Stimulated activated CD4-positive, alpha-beta T cell treated with anti-CD3 and anti-CD28 coated beads, Interleukin-12 subunit alpha, Interleukin-12 subunit beta, amount 100 ng/mL, for 48 hours (primary cell): ENCODE measurements at regions not wholly inside any gene's neighbourhood (a gene's known extent, or its start where the extent isn't known, plus 50 kb on each side); places are given as distances from the start of the nearest gene placed in this dataset.

ENCODE experiments used
- DNase-seq, 3 donors: peaks; one replicate each; pipeline ENCODE4 v3.0.0-alpha.2; 2020; ENCODE audit warnings: low read depth in 2 of 3, low spot score in 1 of 3

DNA sequence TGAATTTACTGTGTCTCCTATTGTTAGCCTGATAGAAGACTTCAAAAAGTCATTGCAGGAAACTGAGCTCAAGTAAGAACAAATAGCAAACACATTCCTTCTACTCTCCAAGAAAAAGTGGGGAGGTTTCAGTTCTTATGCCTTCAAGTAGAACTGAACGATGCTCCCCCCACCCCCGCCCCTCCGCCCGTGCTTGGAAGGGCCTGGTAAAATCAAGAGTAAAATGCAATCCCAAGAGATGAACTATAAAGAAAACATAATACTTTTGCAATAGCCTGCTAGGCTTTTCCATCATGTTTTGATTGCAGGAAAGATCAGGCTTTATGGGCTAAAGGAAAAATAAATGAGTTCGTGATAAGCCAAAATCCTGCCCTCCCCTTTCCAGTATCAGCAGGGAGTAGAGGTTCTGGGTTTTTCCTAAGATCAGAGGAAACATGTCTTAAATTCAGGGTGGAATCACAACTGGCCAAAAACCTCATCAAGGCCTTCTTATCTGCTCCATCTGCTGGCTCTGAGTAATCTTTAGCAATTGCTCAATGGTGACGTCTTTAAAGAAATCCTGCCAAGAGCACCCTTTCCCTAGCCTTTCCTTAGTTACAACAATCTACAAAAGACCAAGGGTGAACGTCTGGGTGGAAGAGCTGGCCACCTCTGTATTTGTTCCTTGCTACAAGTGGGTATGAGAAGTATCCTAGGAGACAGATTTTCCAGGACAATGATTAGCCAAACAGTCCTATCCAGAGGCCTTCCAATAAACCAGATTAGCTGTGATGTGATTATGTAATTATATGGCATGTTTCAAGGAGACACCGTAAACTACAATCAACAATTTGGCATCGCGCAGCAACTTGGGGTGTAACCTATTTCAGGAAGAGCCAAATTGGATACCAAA is 66.3 kb upstream of the FAM9C start:
- DNase-seq: no peak

DNA sequence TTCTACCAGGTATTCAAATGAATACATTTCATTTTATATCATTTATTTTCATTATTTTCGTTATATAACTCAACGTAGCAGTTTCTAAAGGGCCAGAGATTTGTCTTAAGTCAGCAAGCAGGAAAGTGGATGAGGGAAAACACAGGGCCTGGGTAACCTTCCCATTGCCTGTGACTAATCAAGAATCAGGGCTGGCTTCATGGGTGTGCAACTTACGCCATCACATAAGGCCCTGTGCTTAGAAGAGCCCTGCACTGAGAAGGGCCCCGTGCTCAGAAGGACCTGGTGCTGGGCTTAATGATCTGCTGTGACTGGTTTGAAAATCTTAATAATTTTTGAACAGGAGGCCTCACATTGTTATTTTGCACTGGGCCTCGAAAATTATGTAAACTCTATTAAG is 65.4 kb upstream of the FAM9C start:
- no peak for DNase-seq

DNA sequence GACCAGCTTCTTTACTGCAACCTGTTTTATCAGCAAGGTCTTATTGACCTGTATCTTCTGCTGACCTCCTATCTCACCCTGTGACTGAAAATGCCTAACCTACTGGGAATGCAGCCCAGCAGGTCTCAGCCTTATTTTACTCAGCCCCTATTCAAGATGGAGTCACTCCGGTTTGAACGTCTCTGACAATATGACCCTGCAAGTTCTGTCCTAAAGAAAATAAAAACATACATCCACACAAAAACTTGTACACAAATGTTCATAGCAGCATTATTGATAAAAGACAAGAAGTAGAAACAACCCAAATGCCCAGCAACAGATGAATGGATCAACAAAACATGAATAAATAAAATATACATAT is 59.5 kb upstream of the FAM9C start:
- no peak for DNase-seq

- no peak for DNase-seq
Observed at GRCh38 chrX:13103188-13103913, 58.9 kb upstream of the FAM9C start.

DNA sequence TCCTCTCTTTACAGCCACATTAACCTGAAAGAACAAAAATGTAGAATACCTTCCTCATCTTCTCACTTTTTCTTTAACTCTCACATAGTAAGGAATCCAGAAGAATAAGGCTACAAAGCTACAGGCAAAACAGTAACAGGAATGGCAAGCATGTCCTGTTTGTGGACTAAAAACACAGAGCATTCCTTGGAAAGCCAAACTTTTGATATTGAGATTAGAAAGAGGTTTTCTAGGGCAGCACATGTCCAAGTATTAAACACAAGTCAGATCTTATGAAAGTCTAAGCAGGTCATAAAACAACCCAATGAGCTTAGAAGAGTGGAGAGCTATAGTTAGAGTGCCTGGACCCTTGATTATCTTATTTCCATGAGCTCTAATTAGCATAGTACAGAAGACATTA is 58.2 kb upstream of the FAM9C start:
- no peak for DNase-seq

DNA sequence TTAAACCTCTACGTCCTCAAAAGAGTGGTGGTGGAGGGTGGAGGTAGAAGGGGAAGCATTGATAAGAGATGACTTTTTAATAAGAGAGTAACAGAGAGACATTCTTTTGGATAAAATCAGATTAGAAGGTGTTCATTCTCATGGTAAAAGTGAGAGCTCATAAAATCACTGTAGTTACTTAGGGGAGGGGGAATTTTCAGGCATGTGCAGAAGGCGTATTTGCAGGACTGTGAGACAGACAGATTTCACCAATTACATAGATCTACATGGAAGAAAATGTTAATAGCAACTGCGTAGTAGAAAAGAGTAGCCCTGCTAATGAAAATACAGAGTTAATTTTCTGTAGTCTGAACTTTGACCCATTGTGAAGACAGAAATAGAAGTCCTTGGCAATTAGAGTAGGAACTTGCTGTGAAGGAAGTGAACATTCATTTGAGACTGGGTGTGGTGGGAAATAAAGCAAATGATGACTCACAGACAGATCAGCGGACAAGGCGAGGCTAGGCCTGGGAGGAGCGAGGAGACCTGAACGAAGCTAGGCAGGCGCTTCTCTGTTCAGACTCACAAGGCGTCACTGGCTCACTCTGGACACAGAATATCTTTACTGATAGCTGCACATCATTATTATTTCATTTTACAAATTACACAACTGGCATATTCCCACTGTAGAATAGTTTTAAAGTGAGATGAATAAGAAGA is 57.2 kb upstream of the FAM9C start:
- DNase-seq: no peak

DNA sequence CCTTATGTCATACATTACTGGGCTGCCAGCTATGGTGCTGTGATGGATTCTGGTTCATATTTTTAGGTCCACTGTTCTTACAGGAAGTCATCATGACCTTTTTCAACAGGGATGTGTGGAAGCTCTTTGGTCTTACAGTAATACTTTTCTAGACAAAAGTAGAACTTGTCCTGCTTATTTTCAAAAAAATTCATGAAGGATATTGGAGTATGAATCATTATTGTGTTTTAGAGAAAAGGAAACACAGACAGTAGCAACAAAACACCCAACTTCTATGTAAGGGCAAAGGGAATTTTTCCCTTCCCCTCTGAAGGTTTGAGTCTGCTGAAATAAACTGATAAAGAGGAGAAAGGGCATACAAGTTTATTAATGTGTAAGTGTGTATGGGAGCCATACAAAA is 54.7 kb upstream of the FAM9C start:
- no peak for DNase-seq

DNA sequence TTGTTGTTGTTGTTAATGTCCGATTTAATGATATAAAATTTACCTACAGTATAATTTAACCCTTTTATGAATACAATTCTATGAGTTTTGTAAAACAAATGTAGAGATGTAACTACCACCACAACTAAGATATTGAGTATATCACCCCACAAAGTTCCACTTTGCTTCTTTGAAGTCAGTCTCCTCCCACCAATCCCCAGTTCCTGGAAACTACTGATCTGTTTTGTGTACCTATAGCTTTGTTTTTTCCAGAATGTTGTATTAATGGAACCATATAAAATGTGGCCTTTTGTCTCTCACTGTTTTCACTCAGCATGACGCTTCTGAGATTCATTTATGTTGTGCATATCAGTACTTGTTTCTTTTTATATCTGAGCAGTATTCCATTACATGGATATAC is 52.3 kb upstream of the FAM9C start:
- DNase-seq: no peak

DNA sequence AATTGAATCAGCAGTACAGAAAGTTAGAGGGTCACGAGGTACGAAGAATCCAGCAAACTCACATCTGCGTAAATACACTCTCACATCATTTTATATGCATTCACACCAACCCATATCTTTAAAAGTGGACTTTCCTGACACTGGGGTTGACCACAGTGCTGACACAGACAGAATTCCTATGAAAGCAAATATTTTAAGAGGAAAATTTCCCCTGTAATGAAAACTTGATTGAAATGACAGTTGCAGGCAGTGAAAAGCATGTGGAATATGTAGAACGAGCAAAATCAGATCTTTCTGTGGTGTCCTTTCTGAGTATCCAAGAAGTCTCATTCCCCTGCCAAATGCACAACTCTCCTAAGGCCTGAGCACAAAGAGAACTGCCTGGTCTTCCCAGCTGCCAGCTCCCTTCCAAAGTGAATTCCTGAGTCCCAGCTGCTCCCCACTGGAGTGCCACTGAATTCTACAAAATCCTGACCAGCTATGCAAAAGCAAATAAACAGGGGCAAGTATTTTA is 50.5 kb upstream of the FAM9C start:
- no peak for DNase-seq

GRCh38 chrX:13094374-13094773 is 50.0 kb upstream of the FAM9C start:
- DNase-seq: no peak
